RPMI8226 (cell line): ENCODE measurements at regions not wholly inside any gene's neighbourhood (a gene's known extent, or its start where the extent isn't known, plus 50 kb on each side); places are given as distances from the start of the nearest gene placed in this dataset.

Experiments
- DNase-seq: peaks from one replicate; pipeline ENCODE4 v3.0.0-alpha.2; 2015

- DNase-seq = no peak
Observed at GRCh38 chr2:65880436-65880835, 448.0 kb upstream of the SPRED2 start.

- DNase-seq = no peak
Observed at GRCh38 chr2:65878011-65878340, 445.6 kb upstream of the SPRED2 start.

GRCh38 chr2:65877331-65878010, 445.1 kb upstream of the SPRED2 start:
- no peak for DNase-seq

GRCh38 chr2:65876114-65876513, 443.7 kb upstream of the SPRED2 start:
- DNase-seq = no peak

- no peak for DNase-seq
Observed at GRCh38 chr2:65870826-65871225, 438.4 kb upstream of the SPRED2 start.

GRCh38 chr2:65869296-65869695, 436.9 kb upstream of the SPRED2 start:
- no peak for DNase-seq

GRCh38 chr2:65868177-65868576, 435.8 kb upstream of the SPRED2 start:
- DNase-seq = no peak

GRCh38 chr2:65867446-65867845, 435.0 kb upstream of the SPRED2 start:
- DNase-seq = no peak

- DNase-seq = no peak
Observed at GRCh38 chr2:65866148-65866547, 433.7 kb upstream of the SPRED2 start.

GRCh38 chr2:65864619-65865018, 432.2 kb upstream of the SPRED2 start:
- DNase-seq = no peak

GRCh38 chr2:65863713-65864112, 431.3 kb upstream of the SPRED2 start:
- DNase-seq = no peak

- DNase-seq = no peak
Observed at GRCh38 chr2:65856928-65857327, 424.5 kb upstream of the SPRED2 start.

- DNase-seq = no peak
Observed at GRCh38 chr2:65856423-65856822, 424.0 kb upstream of the SPRED2 start.

- no peak for DNase-seq
Observed at GRCh38 chr2:65850695-65851094, 418.3 kb upstream of the SPRED2 start.

- no peak for DNase-seq
Observed at GRCh38 chr2:65846989-65847678, 414.7 kb upstream of the SPRED2 start.

GRCh38 chr2:65845442-65846182, 413.2 kb upstream of the SPRED2 start:
- DNase-seq = no peak

- no peak for DNase-seq
Observed at GRCh38 chr2:65842104-65842503, 409.7 kb upstream of the SPRED2 start.

- no peak for DNase-seq
Observed at GRCh38 chr2:65835975-65836549, 403.7 kb upstream of the SPRED2 start.

- no peak for DNase-seq
Observed at GRCh38 chr2:65834771-65835475, 402.5 kb upstream of the SPRED2 start.

- DNase-seq = no peak
Observed at GRCh38 chr2:65834062-65834461, 401.7 kb upstream of the SPRED2 start.

- DNase-seq = no peak
Observed at GRCh38 chr2:65831509-65831908, 399.1 kb upstream of the SPRED2 start.

- no peak for DNase-seq
Observed at GRCh38 chr2:65826567-65826966, 394.2 kb upstream of the SPRED2 start.

- DNase-seq = no peak
Observed at GRCh38 chr2:65823511-65823910, 391.1 kb upstream of the SPRED2 start.
